IMR-90 (cell line): ENCODE measurements at regions not wholly inside any gene's neighbourhood (a gene's known extent, or its start where the extent isn't known, plus 50 kb on each side); places are given as distances from the start of the nearest gene placed in this dataset.
A peak's percentile ranks its signal among the peaks of the same experiment; 100 is the strongest.

ENCODE experiments used
- ATAC-seq: fragments of 200-7000 bp; cut with Tn5 transposase; 2 replicates; pipeline ENCODE4 v1.9.1; 2020; ENCODE audit warnings: low read depth, mild to moderate bottlenecking, moderate library complexity
- BruUV-seq: library from RNA; stranded (reverse); fragments of 400-500 nt; replicated peaks from 2 replicates; lab custom pipeline; 2021; lab: Mats Ljungman, UMichigan
- CTCF ChIA-PET: fragments of 300-600 bp; formaldehyde crosslinking; extraction: SDS; loops from one replicate; lab custom pipeline; 2021; ENCODE audit warnings: antibody characterized with exemption; lab: Yijun Ruan, JAX
- POLR2A ChIA-PET: fragments of 300-600 bp; sonication (Branson Sonifier 250); formaldehyde crosslinking; loops from one replicate; lab custom pipeline; 2022; ENCODE audit warnings: antibody characterized with exemption; ENCODE audit not compliant: unreplicated experiment; lab: Charles Lee
- DNase-seq: peaks from one replicate; pipeline ENCODE4 v3.0.0; 2013
- H2AFZ ChIP-seq: replicated peaks from 2 replicates; pipeline ENCODE3; 2013; ENCODE audit warnings: low read length, mild to moderate bottlenecking; ENCODE audit not compliant: poor library complexity
- H2AK5ac ChIP-seq: 2 replicates; pipeline ENCODE4 v1.6.1; 2013; ENCODE audit warnings: low read depth, low read length, inconsistent platforms
- H2AK9ac ChIP-seq: replicated peaks from 2 replicates; pipeline ENCODE3; 2013; ENCODE audit warnings: mild to moderate bottlenecking, low read depth, low read length, moderate library complexity; ENCODE audit not compliant: poor library complexity
- H2BK120ac ChIP-seq: 2 replicates; pipeline ENCODE4 v1.6.1; 2013; ENCODE audit warnings: low read depth, low read length, inconsistent platforms
- H2BK15ac ChIP-seq: 3 replicates; pipeline ENCODE4 v1.6.1; 2013; ENCODE audit warnings: low read depth, low read length, inconsistent platforms
- H2BK20ac ChIP-seq: 2 replicates; pipeline ENCODE4 v1.6.1; 2013; ENCODE audit warnings: low read depth, mild to moderate bottlenecking, inconsistent platforms, low read length, moderate library complexity
- H2BK5ac ChIP-seq: 2 replicates; pipeline ENCODE4 v1.6.1; 2013; ENCODE audit warnings: mild to moderate bottlenecking, low read depth, low read length, inconsistent platforms; ENCODE audit not compliant: poor library complexity, severe bottlenecking
- H3K14ac ChIP-seq: replicated peaks from 2 replicates; pipeline ENCODE4 v1.6.1; 2013; ENCODE audit warnings: low read depth, low read length, inconsistent platforms
- H3K18ac ChIP-seq: 2 replicates; pipeline ENCODE4 v1.6.1; 2013; ENCODE audit warnings: low read depth, low read length, control low read depth
- H3K23ac ChIP-seq: 2 replicates; pipeline ENCODE4 v1.6.1; 2013; ENCODE audit warnings: low read depth, low read length, inconsistent platforms
- H3K27ac ChIP-seq: 2 replicates; pipeline ENCODE4 v1.5.1; 2013; ENCODE audit warnings: mild to moderate bottlenecking, control low read depth, low read length; ENCODE audit not compliant: insufficient read depth
- H3K27me3 ChIP-seq: 2 replicates; pipeline ENCODE4 v1.6.1; 2013; ENCODE audit warnings: low read length; ENCODE audit not compliant: control insufficient read depth, insufficient read depth
- H3K36me3 ChIP-seq: 2 replicates; pipeline ENCODE4 v1.6.1; 2013; ENCODE audit warnings: low read length, mixed read lengths; ENCODE audit not compliant: control insufficient read depth, insufficient read depth
- H3K4ac ChIP-seq: 2 replicates; pipeline ENCODE4 v1.6.1; 2013; ENCODE audit warnings: low read depth, low read length, inconsistent platforms
- H3K4me1 ChIP-seq: 2 replicates; pipeline ENCODE4 v1.6.1; 2013; ENCODE audit warnings: low read length, mixed read lengths; ENCODE audit not compliant: control insufficient read depth, insufficient read depth
- H3K4me2 ChIP-seq: 2 replicates; pipeline ENCODE4 v1.6.1; 2013; ENCODE audit warnings: low read depth, mild to moderate bottlenecking, control low read depth, low read length, moderate library complexity
- H3K4me3 ChIP-seq: 2 replicates; pipeline ENCODE4 v1.5.1; 2013; ENCODE audit warnings: low read depth, mild to moderate bottlenecking, control low read depth, low read length, moderate library complexity; ENCODE audit not compliant: insufficient read depth
- H3K56ac ChIP-seq: 2 replicates; pipeline ENCODE4 v1.6.1; 2013; ENCODE audit warnings: low read length, inconsistent platforms; ENCODE audit not compliant: insufficient read depth; ENCODE audit errors: extremely low read depth
- H3K79me1 ChIP-seq, 2 experiments: 2 replicates each; pipeline ENCODE4 v1.6.1; 2013; ENCODE audit warnings: low read length in 2 of 2, inconsistent platforms in 1 of 2, low read depth in 1 of 2
- H3K9ac ChIP-seq: 2 replicates; pipeline ENCODE4 v1.6.1; 2013; ENCODE audit warnings: low read depth, low read length, control low read depth
- H3K9me1 ChIP-seq: 2 replicates; pipeline ENCODE4 v1.6.1; 2013; ENCODE audit warnings: low read length, inconsistent platforms; ENCODE audit not compliant: insufficient read depth
- H3K9me3 ChIP-seq: 2 replicates; pipeline ENCODE4 v1.6.1; 2013; ENCODE audit warnings: low read length; ENCODE audit not compliant: control insufficient read depth, insufficient read depth
- H4K20me1 ChIP-seq: 2 replicates; pipeline ENCODE4 v1.6.1; 2013; ENCODE audit warnings: low read length, inconsistent platforms; ENCODE audit not compliant: insufficient read depth
- H4K5ac ChIP-seq: 2 replicates; pipeline ENCODE4 v1.6.1; 2013; ENCODE audit warnings: mild to moderate bottlenecking, low read depth, low read length, control low read depth
- H4K8ac ChIP-seq, 2 experiments: 2 replicates each; pipeline ENCODE4 v1.6.1; 2013; ENCODE audit warnings: low read depth in 2 of 2, low read length in 2 of 2, control low read depth in 1 of 2, inconsistent platforms in 1 of 2
- H4K91ac ChIP-seq: 2 replicates; pipeline ENCODE4 v1.6.1; 2013; ENCODE audit warnings: low read depth, low read length, inconsistent platforms; ENCODE audit not compliant: insufficient read depth
- BHLHE40 ChIP-seq: fragments of 150-350 bp; IDR thresholded peaks from 2 replicates; pipeline ENCODE4 v1.6.1; 2016; ENCODE audit warnings: mild to moderate bottlenecking, low read depth, low read length
- CEBPB ChIP-seq: IDR thresholded peaks from 2 replicates; pipeline ENCODE4 v1.6.1; 2012; ENCODE audit warnings: low read depth, low read length, improper control_type of control experiment
- CHD1 ChIP-seq: IDR thresholded peaks from 2 replicates; pipeline ENCODE4 v1.6.1; 2012; ENCODE audit warnings: low read depth, low read length, improper control_type of control experiment
- CTCF ChIP-seq: conservative IDR thresholded peaks from 2 replicates; pipeline ENCODE4 v1.5.1; 2012; ENCODE audit warnings: mild to moderate bottlenecking, low read depth, low read length, improper control_type of control experiment
- ELK1 ChIP-seq: fragments of 150-350 bp; IDR thresholded peaks from 2 replicates; pipeline ENCODE4 v1.6.1; 2016; ENCODE audit warnings: low read depth, mild to moderate bottlenecking, low read length, moderate library complexity, borderline replicate concordance
- FOS ChIP-seq: fragments of 150-350 bp; IDR thresholded peaks from 2 replicates; pipeline ENCODE4 v1.6.1; 2016; ENCODE audit warnings: low read depth, low read length
- MAFK ChIP-seq: IDR thresholded peaks from 2 replicates; pipeline ENCODE4 v1.6.1; 2012; ENCODE audit warnings: low read depth, low read length, improper control_type of control experiment
- MAZ ChIP-seq: IDR thresholded peaks from 2 replicates; pipeline ENCODE4 v1.6.1; 2012; ENCODE audit warnings: low read depth, mild to moderate bottlenecking, low read length, improper control_type of control experiment, moderate library complexity, borderline replicate concordance
- MXI1 ChIP-seq: IDR thresholded peaks from 2 replicates; pipeline ENCODE4 v1.6.1; 2012; ENCODE audit warnings: low read depth, mild to moderate bottlenecking, low read length, moderate library complexity, borderline replicate concordance
- NFE2L2 ChIP-seq: fragments of 150-350 bp; IDR thresholded peaks from 2 replicates; pipeline ENCODE4 v1.6.1; 2016; ENCODE audit warnings: low read depth, mild to moderate bottlenecking, low read length
- POLR2A ChIP-seq: IDR thresholded peaks from 2 replicates; pipeline ENCODE4 v1.6.1; 2012; ENCODE audit warnings: mild to moderate bottlenecking, low read depth, low read length
- RAD21 ChIP-seq: IDR thresholded peaks from 2 replicates; pipeline ENCODE4 v1.6.1; 2012; ENCODE audit warnings: low read length, improper control_type of control experiment
- SMC3 ChIP-seq: fragments of 150-350 bp; IDR thresholded peaks from 2 replicates; pipeline ENCODE4 v1.6.1; 2016; ENCODE audit warnings: low read depth, mild to moderate bottlenecking, antibody characterized with exemption, low read length, moderate library complexity
- WGBS, 2 experiments: methylation state at CpG; one replicate each; pipeline versions ENCODE4 v1.1.5 to v1.1.7; 2013; ENCODE audit warnings: missing lambda C conversion rate in 2 of 2; ENCODE audit not compliant: insufficient read length in 1 of 2; ENCODE audit errors: extremely low coverage in 2 of 2; 5-methylcytosine and 5-hydroxymethylcytosine counted together
- dilution Hi-C: fragments of 300-500 bp; cut with HindIII; formaldehyde crosslinking; loops from one replicate; pipeline ENCODE4 v1.14.3; 2018; ENCODE audit warnings: low sequenced_read_pairs; ENCODE audit not compliant: unreplicated experiment
- in situ Hi-C: fragments of 300-500 bp; cut with MboI; formaldehyde crosslinking; loops from 3 replicates; pipeline ENCODE4 v1.14.3; 2019; ENCODE audit warnings: low sequenced_read_pairs, inconsistent platforms, mixed read lengths
- intact Hi-C: fragments of 100-400 bp; cut with micrococcal nuclease; formaldehyde crosslinking; loops from 2 replicates; pipeline ENCODE4 v1.10.0; 2022
- TF ChIP-seq, protein P1 (sequence below): fragments of 150-350 bp; IDR thresholded peaks from 2 replicates; pipeline ENCODE4 v1.6.1; 2017; ENCODE audit warnings: mild to moderate bottlenecking, antibody characterized with exemption, low read length, low read depth

GRCh38 chr4:20086067-20086798, 165.5 kb upstream of the SLIT2 start:
- Histone ChIP-seq H4K5ac (no peak overlapping the region), H2AK9ac (no peak overlapping the region), H3K56ac (no peak overlapping the region), H3K9ac (no peak overlapping the region), H3K27me3 (no peaks in the 10 kb centered on the region), H3K4me1 (no peaks in the 10 kb centered on the region), H3K14ac (no peak overlapping the region), H4K8ac (no peak overlapping the region), H3K18ac (no peak overlapping the region), H2AFZ (peak overlapping the region; percentile 1), H3K79me1 (no peaks in the 10 kb centered on the region), H3K27ac (no peak overlapping the region), H3K4ac (no peak overlapping the region), H4K20me1 (no peaks in the 10 kb centered on the region), H3K36me3 (no peaks in the 10 kb centered on the region), H2BK5ac (no peak overlapping the region), H3K23ac (no peak overlapping the region), H3K9me1 (no peaks in the 10 kb centered on the region), H3K4me2 (no peak overlapping the region), H2BK15ac (no peak overlapping the region), H4K91ac (no peak overlapping the region), H2BK20ac (no peak overlapping the region), H3K9me3 (no peaks in the 10 kb centered on the region), H3K4me3 (no peak overlapping the region), H2AK5ac (no peak overlapping the region), H2BK120ac (no peak overlapping the region)
- in situ Hi-C loops (no loop called here), dilution Hi-C loops (no loop called here), intact Hi-C loops (no loop called here)
- 93% methylated on average over 2 of the region's 6 CpGs; no CpG with 5 or more reads in 1 of the 2 experiments for WGBS, 2 experiments
- no TSS peak for BruUV-seq
- ATAC-seq: no peak
- ChIA-PET POLR2A (no interaction called here), CTCF (no interaction called here)
- TF ChIP-seq MXI1: no peak
- TF ChIP-seq ELK1: no peak
- no peak for TF ChIP-seq FOS
- TF ChIP-seq NFE2L2: no peak
- TF ChIP-seq POLR2A: no peak
- TF ChIP-seq CEBPB: no peak
- TF ChIP-seq CHD1: no peak
- TF ChIP-seq SMC3: no peak
- TF ChIP-seq, protein P1, sequence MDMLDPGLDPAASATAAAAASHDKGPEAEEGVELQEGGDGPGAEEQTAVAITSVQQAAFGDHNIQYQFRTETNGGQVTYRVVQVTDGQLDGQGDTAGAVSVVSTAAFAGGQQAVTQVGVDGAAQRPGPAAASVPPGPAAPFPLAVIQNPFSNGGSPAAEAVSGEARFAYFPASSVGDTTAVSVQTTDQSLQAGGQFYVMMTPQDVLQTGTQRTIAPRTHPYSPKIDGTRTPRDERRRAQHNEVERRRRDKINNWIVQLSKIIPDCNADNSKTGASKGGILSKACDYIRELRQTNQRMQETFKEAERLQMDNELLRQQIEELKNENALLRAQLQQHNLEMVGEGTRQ: no peak
- no peak for TF ChIP-seq RAD21
- no peak for TF ChIP-seq MAZ
- no peak for TF ChIP-seq CTCF
- no peak for TF ChIP-seq MAFK
- TF ChIP-seq BHLHE40: no peak
- no peak for DNase-seq
